KBM-7 (cell line): ENCODE measurements at regions not wholly inside any gene's neighbourhood (a gene's known extent, or its start where the extent isn't known, plus 50 kb on each side); places are given as distances from the start of the nearest gene placed in this dataset.

Experiments used
- DNase-seq: peaks from one replicate; pipeline ENCODE4 v3.0.0-alpha.2; 2015
- in situ Hi-C: fragments of 300-500 bp; cut with MboI; formaldehyde crosslinking; loops from 2 replicates; pipeline ENCODE4 v1.14.3; 2020; ENCODE audit warnings: low sequenced_read_pairs, low pct_unique_long_range_greater_than_20kb, mixed read lengths

DNA sequence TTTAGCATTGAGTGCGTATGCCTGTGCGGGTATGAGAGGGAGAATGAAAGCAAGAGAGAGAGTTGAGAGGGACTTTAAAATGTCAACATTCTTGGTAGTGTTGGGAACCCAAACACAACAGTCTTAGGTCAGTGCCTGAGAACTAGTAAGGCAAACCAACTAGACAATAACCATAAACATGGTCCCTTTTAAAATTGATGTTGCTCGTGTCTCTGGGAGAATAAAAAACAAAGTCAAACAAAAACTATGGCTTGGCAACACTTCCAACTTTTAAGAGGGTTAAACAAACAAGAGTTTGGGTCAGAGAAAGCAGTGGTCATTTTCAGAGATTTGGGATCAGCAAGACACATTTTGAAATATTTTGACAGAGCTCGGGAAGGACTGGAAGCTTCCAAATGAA lies 146.7 kb upstream of the THBS1 start:
- no peak for DNase-seq
- in situ Hi-C loops = no loop called here

DNA sequence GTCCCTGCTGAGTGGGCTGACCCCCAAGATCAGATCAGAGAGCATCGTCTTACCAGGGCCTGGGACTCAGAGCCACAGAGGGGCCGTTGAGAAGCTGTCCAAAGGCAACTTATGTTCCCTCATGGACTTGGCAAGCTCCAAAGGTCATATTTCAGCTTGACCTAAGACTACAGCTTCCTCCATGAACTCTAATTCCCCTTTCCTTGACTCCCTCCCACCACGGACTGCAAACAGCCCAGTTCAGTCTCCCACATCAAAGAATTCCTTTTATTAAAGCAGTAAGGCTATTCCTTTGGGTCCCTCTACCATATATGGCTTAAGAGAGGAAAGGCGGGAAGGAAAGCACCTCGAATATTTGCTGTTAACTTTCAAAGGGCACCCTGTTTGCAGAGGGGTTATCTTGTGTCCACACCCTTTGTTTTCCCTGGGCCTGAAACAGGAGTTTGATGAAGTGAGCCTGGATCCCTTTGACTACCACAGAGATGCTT lies 146.1 kb upstream of the THBS1 start:
- in situ Hi-C loops = no loop called here
- no peak for DNase-seq

DNA sequence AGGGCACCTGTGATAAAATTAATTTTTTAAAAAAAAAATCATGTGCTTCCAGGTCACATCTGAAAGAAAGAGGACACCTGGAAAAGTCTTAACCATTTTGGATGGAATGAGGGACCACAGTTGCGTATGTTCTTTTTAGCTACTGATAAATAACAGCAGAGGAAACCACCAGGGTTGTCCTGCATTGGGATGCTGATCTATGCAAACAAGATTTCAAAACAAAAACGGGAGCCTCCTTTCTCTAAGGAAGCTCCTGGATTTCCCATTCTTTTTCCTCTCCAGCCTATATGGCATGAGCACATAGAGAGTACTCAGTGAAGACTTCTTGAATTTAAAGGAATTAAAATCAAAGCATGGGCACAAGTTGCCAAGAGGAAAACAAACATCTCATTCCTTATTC lies 145.6 kb upstream of the THBS1 start:
- in situ Hi-C loops = no loop called here

DNA sequence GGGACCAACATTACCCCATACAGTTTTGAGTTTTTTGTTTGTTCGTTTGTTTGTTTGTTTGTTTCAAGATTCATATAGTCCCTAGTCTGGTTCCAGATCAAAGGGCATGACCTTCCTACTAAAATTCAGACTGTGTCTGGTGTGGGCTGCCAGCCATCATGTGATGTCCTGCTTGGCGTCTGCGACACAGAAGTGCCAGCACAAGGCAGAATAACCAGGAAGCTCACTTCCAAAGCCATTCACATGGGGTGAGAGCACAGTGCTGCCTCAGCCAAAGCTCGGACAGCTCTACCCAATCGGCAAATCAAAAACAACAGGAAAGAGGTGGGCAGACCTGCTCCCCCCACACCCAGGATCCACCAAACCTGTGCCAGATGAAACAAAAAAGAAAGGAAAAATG lies 142.6 kb upstream of the THBS1 start:
- in situ Hi-C loops = no loop called here
- DNase-seq = no peak

More for the DNA sequence above, 145.6 kb upstream of the THBS1 start:
- DNase-seq = no peak

DNA sequence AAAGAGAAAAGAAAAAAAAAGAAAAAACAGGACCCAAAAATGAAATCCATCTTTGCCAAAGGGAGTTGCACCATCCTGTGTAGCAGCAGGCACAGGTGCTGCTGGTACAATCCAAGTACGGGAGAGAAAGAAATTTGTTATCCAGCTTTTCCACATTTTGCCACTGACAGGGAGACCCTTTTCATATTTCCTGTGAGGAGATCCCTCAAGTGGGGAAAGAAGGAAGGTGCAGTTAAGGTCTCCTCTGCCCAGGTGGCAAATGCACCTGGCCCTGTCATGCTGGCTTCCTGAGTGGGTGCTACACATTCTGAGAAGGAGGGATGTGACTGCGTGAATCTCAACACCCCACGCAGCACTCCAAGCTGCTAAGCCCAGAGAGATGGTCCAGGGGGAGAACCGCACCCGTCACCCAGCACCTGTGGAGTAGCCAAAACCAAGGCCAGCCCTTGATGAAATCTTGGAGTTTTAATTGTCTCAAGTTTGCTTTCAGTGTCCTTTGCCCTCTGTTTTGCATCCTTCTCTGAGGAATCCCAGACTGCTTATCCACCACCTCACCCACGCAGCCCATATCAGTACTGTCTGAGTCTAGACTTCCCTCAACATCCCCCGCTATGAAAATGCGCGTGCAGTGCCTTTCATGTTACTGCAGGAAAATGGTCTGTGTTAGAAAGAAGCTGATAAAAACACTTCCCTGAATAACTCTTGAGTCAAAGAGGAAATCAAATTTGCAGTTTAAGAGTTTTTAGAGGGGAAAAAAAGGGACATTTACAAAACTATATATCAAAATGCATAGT lies 141.9 kb upstream of the THBS1 start:
- no peak for DNase-seq
- in situ Hi-C loops = no loop called here

DNA sequence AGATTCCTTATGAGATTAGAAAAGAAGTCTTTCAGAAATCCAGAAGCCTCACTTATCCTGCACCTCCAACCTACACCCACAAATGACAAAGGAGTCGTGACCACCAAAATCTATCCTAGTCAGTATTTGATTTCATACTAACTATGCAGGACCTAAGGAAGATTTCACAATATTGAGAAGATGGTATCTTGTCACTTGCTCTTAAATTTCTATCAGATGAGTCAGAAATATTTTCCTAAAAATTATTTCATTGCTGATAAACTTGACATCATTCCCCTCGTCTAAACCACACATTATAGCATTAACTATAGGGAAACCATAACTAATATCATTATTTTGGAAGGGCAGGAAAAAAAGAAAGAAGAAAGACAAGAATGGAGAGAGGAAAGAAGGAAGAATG lies 138.0 kb upstream of the THBS1 start:
- in situ Hi-C loops = no loop called here
- no peak for DNase-seq

DNA sequence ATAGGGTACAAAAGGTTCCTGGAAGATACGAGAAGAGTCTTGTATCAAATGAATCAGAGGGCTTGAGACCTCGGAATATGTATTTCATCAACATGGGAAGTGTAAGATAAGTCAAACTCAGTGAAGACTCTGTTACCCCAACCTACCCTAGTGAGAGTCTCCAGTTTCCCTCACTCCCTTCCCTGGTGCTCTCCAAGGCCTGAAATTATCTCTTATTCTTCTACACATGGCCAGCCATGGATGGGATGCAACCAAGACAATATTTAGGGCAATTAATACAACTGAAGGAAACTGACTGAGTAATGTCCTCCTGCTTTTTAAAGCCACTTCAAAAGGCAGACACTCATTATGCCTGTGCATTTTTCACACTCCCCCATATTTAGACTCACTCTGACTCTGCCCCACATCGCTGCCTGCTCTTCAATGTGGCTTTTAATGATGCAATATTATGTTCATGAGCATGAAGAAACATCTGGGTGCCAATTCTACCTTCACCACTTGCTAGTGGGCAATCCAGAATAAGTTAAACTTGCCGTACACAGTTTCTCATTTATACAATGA lies 137.1 kb upstream of the THBS1 start:
- in situ Hi-C loops = no loop called here
- DNase-seq = no peak

DNA sequence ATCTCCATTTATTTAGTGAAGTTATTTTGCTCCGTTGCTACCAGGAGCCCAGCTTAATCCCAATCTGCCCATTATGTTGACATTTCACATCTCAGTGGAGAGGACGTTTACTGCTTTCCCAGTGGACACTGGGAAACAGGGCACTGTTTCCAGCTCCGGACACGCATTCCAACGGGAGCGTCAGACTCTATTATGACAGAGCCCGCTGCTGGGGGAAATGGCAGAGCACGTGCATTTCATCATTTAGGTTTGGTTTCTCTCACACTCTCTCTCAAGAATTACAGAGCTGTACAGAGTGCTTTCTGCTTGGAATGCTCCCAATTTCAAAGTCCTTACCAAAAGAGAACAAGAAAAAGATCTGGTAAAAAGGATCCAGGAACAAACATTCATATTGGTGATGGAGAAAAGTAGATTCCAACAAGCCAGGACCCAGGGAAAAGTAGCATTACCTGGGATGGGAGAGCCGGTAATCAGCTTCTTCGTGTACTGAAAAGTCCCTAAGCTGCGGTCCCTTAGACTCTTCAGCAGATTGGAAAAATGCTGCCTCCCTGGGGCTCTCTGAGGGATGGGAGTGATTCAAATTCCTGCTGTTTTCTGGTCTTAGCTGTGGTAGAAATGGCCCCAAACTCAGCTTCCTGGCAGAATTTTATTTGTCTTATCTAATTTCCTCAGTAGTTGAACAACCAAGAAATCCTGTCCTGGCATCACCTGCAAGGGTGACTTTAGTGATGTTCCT lies 136.0 kb upstream of the THBS1 start:
- in situ Hi-C loops = no loop called here
- DNase-seq = no peak

DNA sequence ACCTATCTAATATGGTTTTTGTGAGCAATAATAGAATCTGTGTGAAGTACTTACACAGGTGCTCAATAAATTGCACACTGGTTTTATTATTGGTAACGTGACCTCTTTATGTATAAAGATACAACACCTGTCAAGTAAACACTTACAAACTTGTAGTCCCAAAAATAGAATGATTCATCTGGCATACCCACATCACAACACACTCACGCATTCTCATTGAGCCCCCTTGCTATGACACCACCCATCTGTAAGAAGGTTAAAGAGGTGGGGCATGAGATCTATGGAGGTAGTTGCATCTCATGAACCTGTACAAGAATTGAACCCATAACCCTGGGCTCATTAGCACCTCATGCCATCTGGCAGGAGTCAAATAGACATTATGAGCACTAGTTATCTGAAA lies 134.9 kb upstream of the THBS1 start:
- DNase-seq = no peak
- in situ Hi-C loops = no loop called here

DNA sequence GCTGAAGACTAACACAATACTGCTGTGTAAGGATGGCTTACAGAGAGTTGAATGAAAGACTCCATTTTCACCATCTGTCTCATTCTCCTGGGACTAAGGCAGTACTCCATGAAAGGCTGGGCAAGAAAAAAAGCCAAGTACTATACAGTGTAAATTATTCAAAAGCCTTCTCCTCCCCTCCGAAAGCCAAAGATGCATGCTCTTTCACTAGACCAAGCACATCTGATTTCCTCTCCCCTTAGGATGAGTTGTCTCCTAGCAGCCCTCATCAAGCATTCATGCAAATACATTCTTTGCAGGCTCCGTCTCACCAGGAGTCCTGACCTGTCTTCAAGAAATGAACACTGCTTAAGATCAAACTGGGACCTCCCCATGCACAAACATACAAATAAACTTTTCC lies 133.5 kb upstream of the THBS1 start:
- no peak for DNase-seq
- in situ Hi-C loops = no loop called here

DNA sequence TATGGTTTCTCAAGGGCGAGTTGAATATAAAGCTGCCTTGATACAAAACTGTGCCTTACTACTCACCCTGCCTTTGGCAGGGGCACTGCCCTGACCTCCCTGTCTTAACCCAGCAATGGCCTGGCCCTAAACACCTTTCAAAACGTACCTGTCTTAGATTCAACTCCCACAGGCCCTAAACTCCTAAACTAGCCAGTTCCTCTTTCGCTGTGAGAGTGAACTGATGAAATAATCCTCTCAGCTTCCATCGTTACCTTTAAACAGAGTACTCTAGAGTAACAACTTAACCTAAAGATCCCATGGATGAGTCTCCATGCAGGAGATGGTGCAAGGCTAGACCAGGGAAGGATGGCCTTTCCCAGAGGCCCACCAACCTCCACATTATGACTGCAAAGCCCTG lies 133.0 kb upstream of the THBS1 start:
- no peak for DNase-seq
- in situ Hi-C loops = no loop called here

DNA sequence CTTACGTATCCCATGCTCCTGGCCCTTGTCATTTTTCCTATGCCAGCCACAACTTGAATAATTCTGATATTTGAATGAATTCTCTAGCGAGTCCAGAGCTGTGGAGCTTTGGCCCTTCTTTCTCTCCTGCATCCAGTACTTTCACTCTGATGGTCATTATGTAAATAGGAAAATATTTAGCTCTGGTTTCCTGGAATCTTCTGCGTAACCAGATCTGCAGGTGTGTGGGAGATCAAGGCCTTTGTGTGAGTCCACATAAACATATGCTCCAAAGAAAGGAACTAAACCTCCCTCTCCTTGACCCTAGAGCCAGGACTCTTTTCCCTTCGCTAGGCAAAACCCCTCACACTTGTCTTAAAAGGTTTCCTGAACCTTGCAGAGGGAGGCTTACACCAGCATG lies 132.5 kb upstream of the THBS1 start:
- no peak for DNase-seq
- in situ Hi-C loops = no loop called here

DNA sequence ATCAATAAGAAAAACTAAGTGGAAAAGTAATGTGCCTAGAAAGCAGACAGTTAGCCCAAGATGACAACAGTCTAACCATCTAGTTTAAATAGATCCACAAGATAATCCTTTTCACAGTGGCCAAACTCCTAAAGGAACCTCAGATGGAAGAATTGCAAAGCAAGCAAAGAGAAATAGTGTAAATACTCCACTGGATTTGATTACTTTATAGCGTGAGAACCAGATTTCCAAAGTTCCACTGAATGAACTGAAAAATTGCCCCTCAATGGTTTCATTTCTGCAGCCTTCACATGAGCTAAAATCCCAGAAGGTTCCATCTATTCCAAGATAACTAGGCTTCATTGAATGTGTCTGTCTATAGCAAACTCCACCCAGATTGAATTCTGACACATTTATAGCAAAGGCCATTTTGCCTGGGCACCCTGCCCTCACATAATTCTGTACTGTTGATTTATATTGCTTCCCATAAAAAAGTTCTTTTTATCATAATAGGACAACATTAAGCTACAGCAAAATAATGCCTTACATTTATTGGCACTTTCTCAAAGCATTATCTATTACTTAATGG lies 129.7 kb upstream of the THBS1 start:
- in situ Hi-C loops = no loop called here
- no peak for DNase-seq

DNA sequence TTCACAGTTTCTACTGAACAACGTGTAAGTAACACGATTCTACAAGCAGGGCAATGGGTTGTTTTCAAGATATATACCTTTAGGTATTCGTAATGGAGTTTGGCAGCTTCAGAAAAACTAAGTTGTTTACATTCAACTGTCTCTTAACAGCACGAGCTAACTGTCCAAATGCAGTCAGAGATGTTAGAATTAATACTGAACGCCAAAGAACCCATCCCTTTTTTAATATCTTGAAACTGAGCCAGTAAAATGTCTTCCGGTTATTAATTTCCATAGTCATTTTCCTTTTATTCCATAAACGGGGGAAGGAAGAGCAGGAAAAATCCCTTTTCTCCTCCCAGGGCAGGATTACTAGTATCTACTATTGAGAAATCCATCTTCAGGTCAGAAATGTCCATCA lies 129.0 kb upstream of the THBS1 start:
- no peak for DNase-seq
- in situ Hi-C loops = no loop called here

DNA sequence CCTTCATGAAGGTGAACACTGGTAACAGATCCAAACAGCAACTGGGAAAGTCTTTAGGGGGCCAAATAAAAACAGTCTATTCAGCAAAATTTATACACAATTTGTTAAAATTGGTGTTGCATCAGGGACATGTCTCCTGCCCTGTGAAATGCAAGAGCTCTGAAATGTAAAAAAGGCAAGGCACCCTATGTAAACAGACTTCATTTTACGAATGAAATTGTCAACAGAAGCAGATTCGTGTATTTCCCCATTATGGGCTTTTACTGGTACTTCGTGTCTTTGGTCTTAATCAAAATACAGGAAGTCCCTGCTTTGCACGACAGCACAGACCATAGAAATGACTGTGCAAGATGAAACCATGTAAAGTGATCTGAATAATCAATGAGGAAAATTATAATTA lies 127.3 kb upstream of the THBS1 start:
- in situ Hi-C loops = no loop called here

DNA sequence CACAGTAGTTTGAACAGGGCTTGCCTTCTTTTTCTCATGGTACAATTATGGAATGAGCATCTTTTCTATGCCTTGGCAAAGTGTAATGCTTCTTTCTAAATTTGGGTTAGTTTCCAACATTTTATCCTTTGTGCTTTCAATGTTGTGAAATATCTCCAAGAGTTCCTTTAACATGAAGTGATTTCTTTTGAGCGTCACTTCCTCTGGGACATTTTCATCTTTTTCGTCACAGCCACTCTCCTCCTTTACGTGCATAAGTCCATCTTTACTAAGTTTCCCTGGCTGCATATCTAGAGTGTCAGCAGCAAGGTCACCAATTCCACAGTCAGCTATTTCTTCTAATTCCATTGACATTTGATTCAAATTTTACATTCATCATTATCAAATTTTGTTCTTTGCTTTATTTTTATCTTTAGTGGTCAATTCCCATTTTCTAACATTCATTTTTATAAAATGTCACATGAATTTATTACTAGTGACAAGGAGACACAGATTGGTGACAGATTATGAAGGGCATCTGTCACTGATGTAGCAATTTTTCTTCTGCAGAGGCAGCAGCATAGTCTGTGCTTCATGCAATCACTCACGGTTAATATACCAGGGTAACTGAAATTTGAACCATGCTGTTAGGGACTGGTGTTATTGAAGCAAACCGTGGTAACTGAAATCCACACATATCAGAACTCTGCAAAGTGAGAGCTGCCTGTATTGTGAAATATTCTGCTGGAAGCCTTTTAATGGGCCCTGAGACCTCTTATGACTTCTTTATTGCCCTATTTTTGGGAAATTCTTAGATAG lies 126.5 kb upstream of the THBS1 start:
- no peak for DNase-seq
- in situ Hi-C loops = no loop called here

More for the DNA sequence above, 127.3 kb upstream of the THBS1 start:
- DNase-seq = peak; percentile 34

DNA sequence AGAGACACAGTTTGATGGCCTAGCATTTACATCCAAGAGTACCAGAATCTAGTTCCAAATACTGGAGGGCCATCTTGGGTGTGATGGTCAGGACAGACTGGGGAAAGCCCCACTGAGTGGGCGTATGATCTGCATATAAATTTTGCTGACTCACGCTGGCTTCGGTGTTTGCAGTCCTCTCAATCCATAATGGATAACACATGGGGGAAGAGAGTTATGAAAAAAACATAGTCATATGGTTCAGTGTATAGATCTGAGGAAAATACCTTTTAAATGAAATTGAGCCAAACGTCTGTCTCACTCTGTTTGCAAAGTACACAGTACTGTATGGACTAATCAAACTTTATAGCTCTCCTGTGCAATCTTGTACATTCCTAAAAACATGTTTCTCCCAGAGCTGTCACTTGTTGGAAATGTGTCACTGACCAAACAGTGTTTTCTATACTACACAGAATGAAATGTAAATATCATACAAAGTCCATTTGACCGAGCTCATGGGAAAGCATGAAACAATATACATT lies 125.3 kb upstream of the THBS1 start:
- DNase-seq = no peak
- in situ Hi-C loops = no loop called here

DNA sequence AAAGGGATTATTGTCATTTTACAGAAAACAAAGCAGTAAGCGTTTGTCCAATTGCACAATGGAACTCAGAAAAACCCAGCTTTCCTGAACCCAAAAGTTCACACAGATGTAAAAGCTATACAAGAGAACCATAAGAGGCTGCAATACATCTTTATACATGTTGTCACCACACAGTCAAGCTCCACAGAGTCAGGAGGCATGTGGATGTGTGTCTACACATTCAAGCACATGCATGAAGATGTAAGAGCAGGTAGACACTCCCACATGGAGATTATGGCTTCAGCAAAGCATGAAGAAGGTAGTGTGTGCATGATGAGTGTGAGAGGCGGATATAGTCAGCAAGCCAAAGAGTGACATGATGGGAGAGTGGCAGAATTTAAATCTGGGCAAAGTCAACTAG lies 124.7 kb upstream of the THBS1 start:
- in situ Hi-C loops = no loop called here
- no peak for DNase-seq
